Heart left ventricle (tissue), 16 donors: ENCODE measurements at regions not wholly inside any gene's neighbourhood (a gene's known extent, or its start where the extent isn't known, plus 50 kb on each side); places are given as distances from the start of the nearest gene placed in this dataset.

ENCODE experiments used
- ATAC-seq, 4 donors: fragments of 200-7000 bp; cut with Tn5 transposase; one replicate each; pipeline ENCODE4 v1.9.1; 2020 to 2022; ENCODE audit warnings: moderate library complexity in 4 of 4, mild to moderate bottlenecking in 3 of 4, moderate number of reproducible peaks in 1 of 4
- DNase-seq, 5 donors: peaks; one replicate each; pipeline ENCODE4 v3.0.0-alpha.2; 2020
- H3K27ac ChIP-seq, 12 donors: fragments of 200-600 bp; sonication (generic) in 4 of 12; one replicate each; pipeline versions ENCODE4 v1.5.0 to v1.8.0; 2016 to 2022; ENCODE audit warnings: mild to moderate bottlenecking in 2 of 12
- H3K27me3 ChIP-seq, 9 donors: fragments of 200-600 bp; sonication (generic) in 2 of 9; one replicate each; pipeline versions ENCODE4 v1.5.1 to v1.8.0; 2016 to 2022; ENCODE audit warnings: mild to moderate bottlenecking in 3 of 9
- H3K36me3 ChIP-seq, 9 donors: fragments of 200-600 bp; sonication (generic) in 2 of 9; one replicate each; pipeline versions ENCODE4 v1.5.0 to v1.8.0; 2018 to 2022; ENCODE audit warnings: mild to moderate bottlenecking in 2 of 9
- H3K4me1 ChIP-seq, 12 donors: fragments of 200-600 bp; sonication (generic) in 4 of 12; one replicate each; pipeline versions ENCODE4 v1.5.0 to v1.8.0; 2016 to 2022; ENCODE audit warnings: mild to moderate bottlenecking in 3 of 12
- H3K4me3 ChIP-seq, 12 donors: fragments of 200-600 bp; sonication (generic) in 4 of 12; one replicate each; pipeline versions ENCODE4 v1.5.0 to v1.8.0; 2017 to 2022; ENCODE audit warnings: mild to moderate bottlenecking in 9 of 12, moderate library complexity in 4 of 12
- H3K9me3 ChIP-seq, 12 donors: fragments of 200-600 bp; sonication (generic) in 4 of 12; one replicate each; pipeline versions ENCODE4 v1.5.0 to v1.8.0; 2016 to 2022; ENCODE audit warnings: mild to moderate bottlenecking in 1 of 12
- CTCF ChIP-seq, 12 donors: fragments of 200-600 bp; sonication (generic) in 4 of 12; IDR thresholded peaks; one replicate each; pipeline versions ENCODE4 v1.5.0 to v1.8.0; 2018 to 2022; ENCODE audit warnings: antibody characterized with exemption in 12 of 12, mild to moderate bottlenecking in 5 of 12
- POLR2A ChIP-seq, 2 donors: fragments of 450-650 bp; IDR thresholded peaks; one replicate each; pipeline ENCODE4 v1.6.1; 2017; ENCODE audit warnings: antibody characterized with exemption in 2 of 2, mild to moderate bottlenecking in 2 of 2, moderate library complexity in 2 of 2
- WGBS, 4 donors: extraction: QIAGEN DNeasy Blood & Tissue Kit in 2 of 4; methylation state at CpG; one replicate each; pipeline versions ENCODE4 v1.1.5 to v1.1.7; 2013 to 2018; 5-methylcytosine and 5-hydroxymethylcytosine counted together
- intact Hi-C, 10 donors: fragments of 100-400 bp; cut with DNase I; formaldehyde crosslinking; loops; one replicate each; pipeline versions ENCODE4 v1.11.1 to v1.14.2; 2022
- donor health status: ischemic (EF 13 %, LVEDD 7.1; RV severe dilation, severe dysfunction).
- donor health status: healthy with polysubstance abuse.
- donor health status: DM: no; HTN: yes; CAD: no.
- donor health status: DM: no; HTN: no; CAD: no.
- donor health status: ischemic (EF 25% LVEDD 6.9; RV normal size, moderate dysfunction).
- donor health status: ischemic (EF 25% LVEDD 5.7; RV mildly dilated, moderate dysfunction).
- donor health status: healthy.
- donor health status: DM: yes; HTN: yes; CAD: no.
- donor health status: ischemic (EF 35%, LVEDD 5.7; RV mildly dilated, moderate dysfunction).
- donor health status: nonischemic (EF 11% LVEDD 7.7; RV severe dilation, severe dysfunction).
- donor health status: DM: yes; HTN: yes; CAD: no.
- donor health status: PGD.
- donor health status: ischemic (EF 29% LVEDD 5.4; RV normal size, mild dysfunction).
- donor health status: nonischemic (EF 23%, LVEDD 6.1; RV moderate dilation, normal function).

- H3K9me3 ChIP-seq: peaks cover 0 to 22% (median 9%) of the 10 kb centered on the region in 12 donors
- DNase-seq (no peak), ATAC-seq (no peak)
- WGBS, 4 donors: 65 to 76% (median 71%) methylated on average over 29 of the region's 29 CpGs
- no peaks in the 10 kb centered on the region for H3K27me3 ChIP-seq
- intact Hi-C loops: no loop called here
- no peaks in the 10 kb centered on the region for H3K4me1 ChIP-seq
- H3K4me3 ChIP-seq: no peak overlapping the region
- no peaks in the 10 kb centered on the region for H3K36me3 ChIP-seq
- H3K27ac ChIP-seq: no peak overlapping the region
- no peak for TF ChIP-seq CTCF (IDR thresholded peaks at IDR 0.05)
- no peak for TF ChIP-seq POLR2A (IDR thresholded peaks at IDR 0.05)
Observed at GRCh38 chr7:156515911-156516790, 124.4 kb upstream of the RNF32 start.

GRCh38 chr7:156514851-156515250 lies 125.7 kb upstream of the RNF32 start:
- TF ChIP-seq CTCF (IDR thresholded peaks at IDR 0.05): no peak
- no peak for TF ChIP-seq POLR2A (IDR thresholded peaks at IDR 0.05)
- no peak for ATAC-seq
- Histone ChIP-seq H3K9me3 (peaks cover 0 to 35% (median 15%) of the 10 kb centered on the region in 12 donors), H3K27me3 (no peaks in the 10 kb centered on the region), H3K27ac (no peak overlapping the region), H3K4me3 (no peak overlapping the region), H3K36me3 (no peaks in the 10 kb centered on the region), H3K4me1 (no peaks in the 10 kb centered on the region)
- DNase-seq: no peak
- intact Hi-C loops: no loop called here
- 74 to 78% (median 75%) methylated on average over 7 of the region's 7 CpGs for WGBS, 4 donors

DNA sequence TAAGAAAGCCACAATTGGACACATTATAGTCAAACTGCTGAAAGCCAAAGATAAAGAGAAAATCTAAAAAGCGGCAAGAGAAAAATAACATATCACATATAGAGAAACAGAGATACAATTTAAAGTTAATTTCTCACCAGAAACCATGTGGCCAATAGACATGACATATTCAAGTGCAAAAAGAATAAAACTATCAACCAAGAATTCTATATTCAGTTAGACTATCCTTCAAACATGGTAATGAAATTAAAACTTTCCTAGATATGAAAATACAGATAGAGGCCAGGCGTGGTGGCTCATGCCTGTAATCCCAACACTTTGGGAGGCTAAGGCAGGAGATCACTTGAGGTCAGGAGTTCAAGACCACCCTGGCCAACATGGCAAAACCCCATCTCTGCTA lies 129.1 kb upstream of the RNF32 start:
- Histone ChIP-seq H3K4me3 (no peak overlapping the region), H3K4me1 (no peaks in the 10 kb centered on the region), H3K36me3 (no peaks in the 10 kb centered on the region), H3K27me3 (no peaks in the 10 kb centered on the region), H3K27ac (no peak overlapping the region), H3K9me3 (peaks cover 0 to 38% (median 16%) of the 10 kb centered on the region in 12 donors)
- TF ChIP-seq CTCF (IDR thresholded peaks at IDR 0.05): no peak
- no peak for TF ChIP-seq POLR2A (IDR thresholded peaks at IDR 0.05)
- DNase-seq (no peak), ATAC-seq (no peak)
- intact Hi-C loops: no loop called here
- WGBS, 4 donors: 80 to 87% (median 84%) methylated on average over 2 of the region's 2 CpGs

DNA sequence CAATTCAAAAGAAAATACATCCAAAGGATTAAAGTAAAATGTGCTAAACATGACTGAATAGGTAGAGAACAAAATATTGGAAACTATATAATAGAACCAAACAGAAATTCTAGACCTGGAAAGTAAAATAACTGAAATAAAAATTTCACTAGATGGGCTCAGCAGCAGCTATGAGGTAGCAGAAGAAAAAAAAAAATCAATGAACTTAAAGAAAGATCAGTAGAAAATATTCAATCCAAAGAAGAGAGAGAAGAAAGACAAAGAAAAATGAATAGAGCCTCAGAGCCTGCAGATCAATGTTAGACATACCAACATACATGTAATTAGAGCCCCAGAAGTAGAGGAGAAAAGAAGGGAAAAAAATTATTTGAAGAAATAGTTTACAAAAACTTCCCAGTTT lies 129.6 kb upstream of the RNF32 start:
- TF ChIP-seq POLR2A (IDR thresholded peaks at IDR 0.05) (no peak), CTCF (IDR thresholded peaks at IDR 0.05) (no peak)
- DNase-seq (no peak), ATAC-seq (no peak)
- Histone ChIP-seq H3K27me3 (no peaks in the 10 kb centered on the region), H3K4me3 (no peak overlapping the region), H3K4me1 (no peaks in the 10 kb centered on the region), H3K36me3 (no peaks in the 10 kb centered on the region), H3K27ac (no peak overlapping the region), H3K9me3 (peaks cover 0 to 38% (median 16%) of the 10 kb centered on the region in 12 donors)
- intact Hi-C loops: no loop called here
